Mucosa of rectum (tissue), 2 donors: ENCODE measurements at regions not wholly inside any gene's neighbourhood (a gene's known extent, or its start where the extent isn't known, plus 50 kb on each side); places are given as distances from the start of the nearest gene placed in this dataset.

Experiments used
- H3K27ac ChIP-seq, 2 donors: one replicate each; pipeline ENCODE4 v1.7.0; 2013; ENCODE audit warnings: inconsistent platforms in 2 of 2, low read depth in 2 of 2, low read length in 2 of 2
- H3K27me3 ChIP-seq, 2 donors: one replicate each; pipeline ENCODE4 v1.7.0; 2013; ENCODE audit warnings: low read length in 2 of 2; ENCODE audit not compliant: control insufficient read depth in 2 of 2, insufficient read depth in 2 of 2
- H3K36me3 ChIP-seq, 2 donors: one replicate each; pipeline ENCODE4 v1.7.0; 2013; ENCODE audit warnings: low read length in 2 of 2; ENCODE audit not compliant: control insufficient read depth in 2 of 2, insufficient read depth in 2 of 2
- H3K4me1 ChIP-seq, 2 donors: one replicate each; pipeline ENCODE4 v1.7.0; 2013; ENCODE audit warnings: low read length in 2 of 2, mild to moderate bottlenecking in 1 of 2; ENCODE audit not compliant: control insufficient read depth in 2 of 2, insufficient read depth in 2 of 2
- H3K4me3 ChIP-seq, 2 donors: one replicate each; pipeline ENCODE4 v1.7.0; 2013; ENCODE audit warnings: low read length in 2 of 2
- H3K9ac ChIP-seq, 2 donors: one replicate each; pipeline ENCODE4 v1.7.0; 2013; ENCODE audit warnings: low read length in 2 of 2, low read depth in 1 of 2, mild to moderate bottlenecking in 1 of 2
- H3K9me3 ChIP-seq, 2 donors: one replicate each; pipeline ENCODE4 v1.7.0; 2013; ENCODE audit warnings: low read length in 2 of 2; ENCODE audit not compliant: control insufficient read depth in 2 of 2
- donor health status: healthy.
- donor health status: Normal muscosa, but diverticular disease.

- no peaks in the 10 kb centered on the region for H3K36me3 ChIP-seq
- H3K27ac ChIP-seq, result no peak overlapping the region
- no peak overlapping the region for H3K4me3 ChIP-seq
- H3K9ac ChIP-seq, result no peak overlapping the region
- no peaks in the 10 kb centered on the region for H3K9me3 ChIP-seq
- H3K27me3 ChIP-seq, result peaks cover 0 to 7% of the 10 kb centered on the region in 2 donors
- peaks cover 0 to 2% of the 10 kb centered on the region in 2 donors for H3K4me1 ChIP-seq
Measured at GRCh38 chr3:68009900-68010299, 355.5 kb upstream of the SUCLG2 start.

- Histone ChIP-seq H3K9me3 (no peaks in the 10 kb centered on the region), H3K4me1 (peaks cover 0 to 2% of the 10 kb centered on the region in 2 donors), H3K36me3 (no peaks in the 10 kb centered on the region), H3K27me3 (peaks cover 0 to 9% of the 10 kb centered on the region in 2 donors), H3K4me3 (peak overlapping the region; percentile 54), H3K9ac (no peak overlapping the region), H3K27ac (no peak overlapping the region)
Measured at GRCh38 chr3:68007621-68008226, 353.3 kb upstream of the SUCLG2 start.

GRCh38 chr3:68006646-68007045, 352.2 kb upstream of the SUCLG2 start:
- no peak overlapping the region for H3K4me3 ChIP-seq
- no peaks in the 10 kb centered on the region for H3K36me3 ChIP-seq
- H3K27me3 ChIP-seq, result peaks cover 0 to 9% of the 10 kb centered on the region in 2 donors
- H3K27ac ChIP-seq, result no peak overlapping the region
- H3K4me1 ChIP-seq, result peaks cover 0 to 2% of the 10 kb centered on the region in 2 donors
- no peaks in the 10 kb centered on the region for H3K9me3 ChIP-seq
- no peak overlapping the region for H3K9ac ChIP-seq

DNA sequence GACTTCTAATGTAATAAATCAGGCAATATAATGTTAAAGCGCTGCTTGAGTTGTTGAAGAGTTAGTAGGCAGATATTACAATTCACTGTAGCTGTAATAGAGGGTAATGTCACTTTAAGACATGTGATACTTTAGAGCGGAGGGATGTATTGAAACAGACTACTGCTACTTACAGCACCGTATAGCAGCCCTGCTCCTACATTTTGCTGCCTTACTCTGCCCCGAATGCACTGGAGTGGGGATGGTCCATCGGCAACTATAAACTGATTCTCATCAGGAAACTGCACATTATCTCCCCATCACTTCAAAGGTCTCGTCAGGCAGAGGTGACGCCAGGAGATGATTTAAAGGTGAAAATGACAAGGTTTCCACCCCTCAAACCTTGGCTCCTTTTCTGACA, 349.7 kb upstream of the SUCLG2 start:
- peaks cover 0 to 9% of the 10 kb centered on the region in 2 donors for H3K27me3 ChIP-seq
- no peak overlapping the region for H3K9ac ChIP-seq
- no peak overlapping the region for H3K4me3 ChIP-seq
- H3K4me1 ChIP-seq, result peaks cover 0 to 2% of the 10 kb centered on the region in 2 donors
- H3K27ac ChIP-seq, result no peak overlapping the region
- no peaks in the 10 kb centered on the region for H3K36me3 ChIP-seq
- H3K9me3 ChIP-seq, result no peaks in the 10 kb centered on the region

GRCh38 chr3:67998281-67998680, 343.9 kb upstream of the SUCLG2 start:
- H3K4me3 ChIP-seq, result no peak overlapping the region
- H3K9ac ChIP-seq, result no peak overlapping the region
- H3K36me3 ChIP-seq, result no peaks in the 10 kb centered on the region
- H3K27ac ChIP-seq, result no peak overlapping the region
- H3K9me3 ChIP-seq, result no peaks in the 10 kb centered on the region
- H3K27me3 ChIP-seq, result no peaks in the 10 kb centered on the region
- no peaks in the 10 kb centered on the region for H3K4me1 ChIP-seq

DNA sequence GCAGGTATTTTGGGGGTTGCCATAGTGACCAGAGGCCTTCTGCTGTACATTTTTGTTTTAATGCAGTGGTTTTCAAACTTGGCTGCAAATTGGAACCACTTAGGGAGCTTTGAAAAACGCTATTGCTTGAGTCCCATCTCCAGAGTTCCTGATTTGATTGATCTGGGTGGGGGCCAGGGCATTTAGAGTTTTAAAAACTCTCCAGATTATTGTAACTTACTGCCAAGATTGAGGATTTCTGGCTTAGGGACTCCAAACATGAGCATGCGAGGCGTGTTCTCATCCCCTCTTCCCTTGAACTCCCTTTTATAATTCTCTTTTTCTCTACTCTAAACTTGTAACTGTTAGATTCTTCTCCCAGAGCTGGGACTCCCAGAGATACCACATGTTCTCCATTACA, 340.8 kb upstream of the SUCLG2 start:
- Histone ChIP-seq H3K9me3 (no peaks in the 10 kb centered on the region), H3K27me3 (no peaks in the 10 kb centered on the region), H3K36me3 (no peaks in the 10 kb centered on the region), H3K9ac (no peak overlapping the region), H3K27ac (no peak overlapping the region), H3K4me1 (no peaks in the 10 kb centered on the region), H3K4me3 (no peak overlapping the region)

DNA sequence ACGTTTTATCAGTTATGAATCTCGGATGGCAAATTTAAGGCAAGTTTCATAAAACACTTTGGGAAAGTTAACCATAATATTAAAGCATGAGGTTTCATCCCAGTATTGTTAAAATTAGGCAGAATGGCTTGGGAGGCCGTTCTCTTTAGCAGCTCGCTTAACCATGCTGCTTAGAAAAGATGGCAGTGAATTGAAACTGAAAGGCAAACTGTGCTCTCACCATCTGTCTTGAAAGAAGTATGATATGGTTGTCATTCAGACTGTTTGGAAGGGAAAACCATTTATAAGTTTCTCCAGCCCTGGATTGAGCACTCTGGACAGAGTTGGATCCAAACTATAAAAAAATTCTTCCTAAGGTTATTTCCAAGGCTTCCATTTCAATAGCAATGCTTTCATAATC, 332.3 kb upstream of the SUCLG2 start:
- Histone ChIP-seq H3K9ac (no peak overlapping the region), H3K9me3 (no peaks in the 10 kb centered on the region), H3K4me3 (no peak overlapping the region), H3K27me3 (no peaks in the 10 kb centered on the region), H3K4me1 (no peaks in the 10 kb centered on the region), H3K27ac (no peak overlapping the region), H3K36me3 (no peaks in the 10 kb centered on the region)

- Histone ChIP-seq H3K27me3 (no peaks in the 10 kb centered on the region), H3K9me3 (no peaks in the 10 kb centered on the region), H3K9ac (no peak overlapping the region)
Measured at GRCh38 chr3:67983166-67983565, 328.8 kb upstream of the SUCLG2 start.

DNA sequence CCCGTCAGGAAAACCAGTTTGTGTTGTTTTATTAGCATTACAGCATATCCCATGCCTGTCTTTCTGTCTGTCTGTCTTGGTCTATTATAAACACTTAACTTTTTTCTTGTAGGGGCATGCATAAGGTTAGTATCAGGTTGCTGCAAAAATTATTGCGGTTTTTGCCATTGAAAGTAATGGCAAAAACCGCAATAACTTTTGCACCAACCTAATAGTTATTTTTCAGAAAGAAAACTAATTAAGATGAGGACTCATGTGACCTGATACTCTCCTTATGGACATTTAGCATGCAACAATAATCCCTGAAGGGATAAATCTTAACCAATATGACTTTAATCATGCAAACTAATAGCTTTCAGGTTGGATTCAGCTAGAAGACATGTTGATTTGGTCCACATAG, 326.7 kb upstream of the SUCLG2 start:
- Histone ChIP-seq H3K4me1 (no peaks in the 10 kb centered on the region), H3K27me3 (no peaks in the 10 kb centered on the region), H3K9ac (no peak overlapping the region), H3K9me3 (no peaks in the 10 kb centered on the region), H3K27ac (no peak overlapping the region), H3K36me3 (no peaks in the 10 kb centered on the region), H3K4me3 (no peak overlapping the region)

More at GRCh38 chr3:67983166-67983565, 328.8 kb upstream of the SUCLG2 start:
- no peaks in the 10 kb centered on the region for H3K36me3 ChIP-seq
- H3K27ac ChIP-seq, result no peak overlapping the region
- H3K4me1 ChIP-seq, result no peaks in the 10 kb centered on the region
- no peak overlapping the region for H3K4me3 ChIP-seq

DNA sequence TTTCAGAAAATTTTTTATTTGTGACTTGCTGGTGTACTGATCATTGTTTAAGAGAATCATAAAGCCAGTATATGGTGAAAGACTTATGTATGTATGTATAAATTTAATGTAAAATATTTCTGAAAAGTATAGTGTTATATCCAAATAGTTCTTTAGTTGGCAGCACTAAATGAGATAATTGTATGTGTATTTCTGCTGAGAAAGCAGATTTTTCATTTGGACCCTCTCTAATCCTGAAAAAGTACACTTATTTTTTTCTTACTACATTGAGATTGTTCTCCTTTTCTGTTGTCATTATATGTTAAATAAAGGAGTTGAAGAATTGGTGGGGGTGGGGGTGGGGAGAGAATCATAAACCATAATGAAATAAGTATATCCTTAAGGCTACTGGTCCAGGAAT, 324.9 kb upstream of the SUCLG2 start:
- no peaks in the 10 kb centered on the region for H3K36me3 ChIP-seq
- no peaks in the 10 kb centered on the region for H3K4me1 ChIP-seq
- no peak overlapping the region for H3K9ac ChIP-seq
- H3K9me3 ChIP-seq, result no peaks in the 10 kb centered on the region
- no peak overlapping the region for H3K4me3 ChIP-seq
- H3K27me3 ChIP-seq, result no peaks in the 10 kb centered on the region
- H3K27ac ChIP-seq, result no peak overlapping the region

- Histone ChIP-seq H3K4me1 (no peaks in the 10 kb centered on the region), H3K9me3 (no peaks in the 10 kb centered on the region), H3K36me3 (no peaks in the 10 kb centered on the region), H3K4me3 (no peak overlapping the region), H3K27ac (no peak overlapping the region), H3K27me3 (no peaks in the 10 kb centered on the region), H3K9ac (no peak overlapping the region)
Measured at GRCh38 chr3:67977762-67978161, 323.4 kb upstream of the SUCLG2 start.
